Aorta (tissue), 5 donors: ENCODE measurements at regions not wholly inside any gene's neighbourhood (a gene's known extent, or its start where the extent isn't known, plus 50 kb on each side); places are given as distances from the start of the nearest gene placed in this dataset.
A peak's percentile ranks its signal among the peaks of the same experiment; 100 is the strongest.

Source experiments
- ATAC-seq: fragments of 200-7000 bp; cut with Tn5 transposase; one replicate; pipeline ENCODE4 v1.9.1; 2022; ENCODE audit warnings: moderate library complexity; ENCODE audit not compliant: low FRiP score
- DNase-seq, 2 donors: peaks; one replicate each; pipeline ENCODE4 v3.0.0-alpha.2; 2020
- H3K27ac ChIP-seq, 2 donors: one replicate each; pipeline ENCODE4 v1.5.1; 2013; ENCODE audit warnings: low read length in 2 of 2, mild to moderate bottlenecking in 2 of 2, moderate library complexity in 2 of 2, control low read depth in 1 of 2, inconsistent platforms in 1 of 2, low read depth in 1 of 2
- H3K27me3 ChIP-seq, 2 donors: one replicate each; pipeline ENCODE4 v1.6.1; 2013; ENCODE audit warnings: control low read depth in 1 of 2, low read length in 1 of 2, mild to moderate bottlenecking in 1 of 2, moderate library complexity in 1 of 2; ENCODE audit not compliant: insufficient read depth in 2 of 2, control insufficient read depth in 1 of 2
- H3K36me3 ChIP-seq, 2 donors: one replicate each; pipeline ENCODE4 v1.6.1; 2013; ENCODE audit warnings: control low read depth in 1 of 2, low read length in 1 of 2, mild to moderate bottlenecking in 1 of 2; ENCODE audit not compliant: insufficient read depth in 2 of 2, control insufficient read depth in 1 of 2
- H3K4me1 ChIP-seq, 2 donors: one replicate each; pipeline ENCODE4 v1.6.1; 2013; ENCODE audit warnings: low read length in 2 of 2, control low read depth in 1 of 2, mild to moderate bottlenecking in 1 of 2, moderate library complexity in 1 of 2; ENCODE audit not compliant: insufficient read depth in 2 of 2, control insufficient read depth in 1 of 2
- H3K4me3 ChIP-seq, 2 donors: one replicate each; pipeline ENCODE4 v1.5.1; 2013; ENCODE audit warnings: low read length in 2 of 2, control low read depth in 1 of 2, mild to moderate bottlenecking in 1 of 2
- H3K9me3 ChIP-seq: one replicate; pipeline ENCODE4 v1.6.1; 2013; ENCODE audit warnings: mild to moderate bottlenecking, low read length; ENCODE audit not compliant: control insufficient read depth
- WGBS, 2 donors: extraction: QIAGEN DNeasy Blood & Tissue Kit; methylation state at CpG; one replicate each; pipeline ENCODE4 v1.1.7; 2013; 5-methylcytosine and 5-hydroxymethylcytosine counted together
- intact Hi-C, 2 donors: fragments of 100-400 bp; cut with DNase I; formaldehyde crosslinking; loops; one replicate each; pipeline versions ENCODE4 v1.14.2 to v1.15.0; 2022
- microRNA-seq, 2 donors: library from miRNA; unstranded; fragments of <30 nt; microRNA quantifications; one replicate each; pipeline ENCODE4 v1.2.0, GENCODE V29; 2020
- donor health status: healthy with polysubstance abuse.
- donor health status: Bipolar disorder and iron deficiency.
- donor health status: DM: no; HTN: no; CAD: no.
- donor health status: DM: no; HTN: no; CAD: no.
- donor health status: DM: yes; HTN: yes; CAD: no.

DNA sequence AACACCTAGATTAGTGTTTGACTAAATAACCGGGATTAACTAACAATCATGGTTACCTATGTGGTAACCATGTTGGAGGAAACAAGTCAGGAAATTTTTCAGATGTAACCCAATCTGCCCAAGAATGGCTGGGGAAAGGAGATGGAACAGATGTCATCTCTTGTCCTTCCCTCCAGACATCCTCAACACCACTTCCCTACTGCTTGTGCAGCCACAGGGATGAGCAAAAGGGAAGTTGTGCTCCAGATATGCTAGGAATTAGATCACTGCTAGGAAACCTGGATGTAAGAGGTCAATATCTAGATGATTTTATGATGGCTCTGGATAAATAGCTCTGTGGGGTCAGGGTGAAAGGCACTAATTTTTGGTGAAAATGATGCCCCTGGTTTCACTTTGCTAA, 61.3 kb upstream of the ELL2 start:
- Histone ChIP-seq H3K27ac (no peak overlapping the region), H3K4me3 (no peak overlapping the region), H3K4me1 (peaks cover 0 to 9% of the 10 kb centered on the region in 2 donors), H3K9me3 (no peaks in the 10 kb centered on the region), H3K36me3 (no peaks in the 10 kb centered on the region), H3K27me3 (no peaks in the 10 kb centered on the region)
- ATAC-seq (peak; percentile 45), DNase-seq (no peak)
- 99 to 100% methylated on average over 1 of the region's 1 CpG for WGBS, 2 donors
- intact Hi-C loops = loop anchor here (10.0 kb wide), 2 partner anchors 58 to 312 kb away; partner anchors contain the start of gene ELL2 (in 1 of the 2)

GRCh38 chr5:96017951-96018350, 56.3 kb upstream of the ELL2 start:
- no peak overlapping the region for H3K27ac ChIP-seq
- H3K27me3 ChIP-seq = no peaks in the 10 kb centered on the region
- intact Hi-C loops = loop anchor here in 1 of 2 donors (5.0 kb wide), 1 partner anchor 56 kb away; the partner anchor contains the start of gene ELL2
- DNase-seq = no peak
- 9 to 14% methylated on average over 1 of the region's 1 CpG for WGBS, 2 donors
- H3K36me3 ChIP-seq = no peaks in the 10 kb centered on the region
- H3K4me1 ChIP-seq = peaks cover 0 to 3% of the 10 kb centered on the region in 2 donors
- no peak for ATAC-seq
- H3K9me3 ChIP-seq = no peaks in the 10 kb centered on the region
- no peak overlapping the region for H3K4me3 ChIP-seq

DNA sequence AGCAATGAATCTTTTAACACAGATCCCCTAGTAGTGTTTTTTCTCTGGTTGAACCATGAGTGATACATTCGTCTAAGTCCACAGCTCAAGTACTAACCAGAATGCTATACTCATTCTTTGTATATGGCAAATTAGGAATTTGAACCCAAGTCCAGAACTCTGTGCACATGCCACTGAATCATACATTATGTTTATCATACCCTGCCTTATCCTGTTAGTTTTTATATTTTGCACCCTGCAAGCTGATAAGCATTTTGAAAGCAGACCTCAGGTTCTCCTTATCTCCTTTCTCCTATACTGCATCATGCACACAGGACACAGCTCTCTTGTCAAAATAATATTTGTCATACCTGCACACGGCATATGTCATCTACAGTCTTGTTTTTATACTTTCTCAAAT, 54.6 kb upstream of the ELL2 start:
- H3K4me1 ChIP-seq = peaks cover 0 to 3% of the 10 kb centered on the region in 2 donors
- H3K27me3 ChIP-seq = no peaks in the 10 kb centered on the region
- 87 to 88% methylated on average over 2 of the region's 2 CpGs for WGBS, 2 donors
- H3K9me3 ChIP-seq = no peaks in the 10 kb centered on the region
- DNase-seq (no peak), ATAC-seq (no peak)
- H3K27ac ChIP-seq = no peak overlapping the region
- no peak overlapping the region for H3K4me3 ChIP-seq
- H3K36me3 ChIP-seq = no peaks in the 10 kb centered on the region
- intact Hi-C loops = loop anchor here in 1 of 2 donors (5.0 kb wide), 1 partner anchor 54 kb away; the partner anchor contains the start of gene ELL2

- intact Hi-C loops = loop anchor here in 1 of 2 donors (5.0 kb wide), 1 partner anchor 53 kb away; the partner anchor contains the start of gene ELL2
- 100% methylated on average over 1 of the region's 1 CpG for WGBS, 2 donors
- Histone ChIP-seq H3K4me1 (peaks cover 0 to 3% of the 10 kb centered on the region in 2 donors), H3K9me3 (no peaks in the 10 kb centered on the region), H3K27me3 (no peaks in the 10 kb centered on the region), H3K27ac (no peak overlapping the region), H3K4me3 (no peak overlapping the region), H3K36me3 (no peaks in the 10 kb centered on the region)
- no peak for ATAC-seq
- DNase-seq = no peak
Observed at GRCh38 chr5:96015709-96016108, 54.1 kb upstream of the ELL2 start.

GRCh38 chr5:96014395-96014794, 52.7 kb upstream of the ELL2 start:
- Histone ChIP-seq H3K9me3 (no peaks in the 10 kb centered on the region), H3K27ac (no peak overlapping the region), H3K4me1 (peaks cover 0 to 3% of the 10 kb centered on the region in 2 donors), H3K27me3 (no peaks in the 10 kb centered on the region), H3K36me3 (no peaks in the 10 kb centered on the region), H3K4me3 (no peak overlapping the region)
- DNase-seq = no peak
- intact Hi-C loops = no loop called here
- no peak for ATAC-seq
- 94 to 98% methylated on average over 1 of the region's 1 CpG for WGBS, 2 donors

GRCh38 chr5:96013254-96013653, 51.6 kb upstream of the ELL2 start:
- H3K4me1 ChIP-seq = peaks cover 0 to 2% of the 10 kb centered on the region in 2 donors
- ATAC-seq = no peak
- H3K27me3 ChIP-seq = no peaks in the 10 kb centered on the region
- intact Hi-C loops = no loop called here
- no peak overlapping the region for H3K27ac ChIP-seq
- no peaks in the 10 kb centered on the region for H3K36me3 ChIP-seq
- H3K9me3 ChIP-seq = no peaks in the 10 kb centered on the region
- no peak for DNase-seq
- H3K4me3 ChIP-seq = no peak overlapping the region
- 94 to 97% methylated on average over 1 of the region's 1 CpG for WGBS, 2 donors

DNA sequence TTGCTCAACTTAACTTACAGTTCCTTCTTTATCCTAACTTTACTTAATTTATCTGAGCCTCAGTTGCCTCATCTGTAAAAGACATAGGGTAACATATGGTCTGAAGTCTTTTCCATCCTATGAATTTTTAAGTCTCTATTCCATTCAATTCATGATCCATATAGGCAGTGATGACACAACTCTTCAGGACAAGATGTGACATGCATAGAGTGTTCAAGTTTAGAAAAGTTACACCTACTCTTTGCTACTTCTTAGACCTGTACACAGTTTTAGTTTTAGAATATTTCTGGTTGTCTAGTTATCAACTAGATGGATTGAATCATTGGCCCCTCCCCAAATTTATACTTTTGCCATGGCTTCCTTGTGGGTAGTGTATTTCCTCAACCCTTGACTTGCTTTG, 50.7 kb upstream of the ELL2 start:
- no peaks in the 10 kb centered on the region for H3K4me1 ChIP-seq
- no peaks in the 10 kb centered on the region for H3K36me3 ChIP-seq
- intact Hi-C loops = no loop called here
- ATAC-seq (no peak), DNase-seq (no peak)
- no peak overlapping the region for H3K4me3 ChIP-seq
- H3K9me3 ChIP-seq = no peaks in the 10 kb centered on the region
- no peaks in the 10 kb centered on the region for H3K27me3 ChIP-seq
- no peak overlapping the region for H3K27ac ChIP-seq

Small RNA genes in the stretch of these regions (microRNA-seq; reads per million reads assigned to microRNA genes)
- 0 to 0.60 reads per million in 2 donors for gene MIR583
